GM18861 (cell line): ENCODE measurements at regions not wholly inside any gene's neighbourhood (a gene's known extent, or its start where the extent isn't known, plus 50 kb on each side); places are given as distances from the start of the nearest gene placed in this dataset.
"Not testable (repeated sequence)": the region's sequence is repeated elsewhere in the genome, so short reads cannot be mapped to it uniquely, and the experiment has no call there.

Source experiments
- ATAC-seq: cut with Tn5 transposase; IDR thresholded peaks from one replicate; pipeline ENCODE4 v1.9.1; 2021; ENCODE audit not compliant: unreplicated experiment

DNA sequence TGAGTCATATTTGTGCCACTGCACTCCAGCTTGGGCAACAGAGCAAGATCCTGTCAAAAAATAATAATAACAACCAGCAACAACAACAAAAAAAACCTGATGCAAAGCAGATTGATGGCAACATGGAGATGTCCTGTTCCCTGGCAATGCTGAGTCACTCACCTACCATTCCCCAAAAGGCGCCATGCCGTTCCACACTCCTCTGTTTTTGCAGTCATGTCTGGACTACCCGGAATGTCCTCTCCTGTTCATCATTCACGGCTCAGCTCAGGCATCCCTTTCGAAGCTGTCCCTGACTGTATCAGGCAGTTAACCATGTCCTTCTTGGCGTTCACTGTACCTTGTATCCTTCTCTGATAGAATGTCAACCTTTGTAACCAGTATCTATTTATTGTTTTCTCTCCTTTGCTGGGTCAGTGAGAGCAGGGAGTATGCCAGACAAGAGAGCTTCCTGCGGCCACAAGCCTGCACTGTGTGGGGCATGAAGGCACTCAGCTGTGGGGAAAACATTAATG, 147.7 kb downstream of the ABCC12 start:
- ATAC-seq, result no peak

DNA sequence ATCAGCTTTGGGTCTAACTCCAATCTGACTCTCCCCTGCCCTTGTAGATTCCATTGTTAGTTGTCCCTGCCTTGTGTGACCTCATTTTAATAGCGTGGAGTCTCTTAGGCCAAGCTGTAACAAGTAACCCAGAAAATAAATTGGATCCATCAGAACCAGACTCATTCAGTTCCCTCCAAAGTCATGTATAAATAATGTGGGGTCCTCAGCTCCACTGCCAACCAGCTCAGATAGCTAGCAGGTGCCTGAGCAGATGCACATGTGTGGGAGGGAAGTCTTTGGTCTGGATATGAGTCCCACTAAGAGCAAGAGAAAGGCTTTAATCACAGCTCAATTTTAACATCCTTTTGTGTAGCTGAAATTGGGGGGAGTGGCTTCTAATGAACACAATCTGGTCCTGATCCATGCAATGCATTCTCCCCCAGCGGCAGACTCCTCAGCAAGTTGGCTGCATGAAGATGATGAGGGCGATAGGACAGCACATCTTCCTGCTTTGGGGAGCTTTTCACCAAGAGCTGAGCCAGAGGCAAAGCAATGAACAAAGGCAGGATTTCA, 151.6 kb downstream of the ABCC12 start:
- ATAC-seq, result no peak

DNA sequence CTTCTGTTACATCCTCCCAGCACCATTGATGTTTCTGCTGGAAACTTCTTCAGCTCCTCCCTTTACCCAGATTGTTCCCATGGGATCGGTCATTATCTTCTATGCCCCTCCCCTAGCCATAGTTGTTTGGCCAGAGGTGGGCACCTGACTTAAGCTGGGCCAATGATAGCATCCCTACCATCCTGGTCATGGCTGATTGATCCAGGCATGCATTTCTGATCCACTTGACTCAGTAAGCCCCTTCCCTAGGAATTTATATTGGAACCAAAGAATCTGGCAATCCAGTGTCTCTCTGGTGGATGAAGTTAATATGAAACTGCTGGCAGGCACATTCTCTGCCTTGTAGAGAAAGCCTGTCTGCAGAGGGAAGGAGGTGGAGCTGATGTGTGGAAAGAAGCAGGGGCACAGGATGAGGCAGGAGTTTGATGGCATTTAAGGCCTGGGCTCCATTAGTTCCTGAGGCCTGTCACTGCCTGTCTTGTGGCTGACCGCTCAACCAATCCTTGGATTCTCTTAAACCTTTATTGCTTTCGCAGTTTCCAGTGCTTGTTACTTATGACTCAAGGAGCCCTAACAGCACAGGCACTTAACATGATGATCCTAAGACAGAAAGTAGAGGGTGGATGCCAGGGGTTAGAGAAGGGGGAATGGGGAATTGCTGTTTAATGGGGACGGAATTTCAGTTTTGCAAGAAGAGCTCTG, 152.4 kb downstream of the ABCC12 start:
- ATAC-seq, result no peak

DNA sequence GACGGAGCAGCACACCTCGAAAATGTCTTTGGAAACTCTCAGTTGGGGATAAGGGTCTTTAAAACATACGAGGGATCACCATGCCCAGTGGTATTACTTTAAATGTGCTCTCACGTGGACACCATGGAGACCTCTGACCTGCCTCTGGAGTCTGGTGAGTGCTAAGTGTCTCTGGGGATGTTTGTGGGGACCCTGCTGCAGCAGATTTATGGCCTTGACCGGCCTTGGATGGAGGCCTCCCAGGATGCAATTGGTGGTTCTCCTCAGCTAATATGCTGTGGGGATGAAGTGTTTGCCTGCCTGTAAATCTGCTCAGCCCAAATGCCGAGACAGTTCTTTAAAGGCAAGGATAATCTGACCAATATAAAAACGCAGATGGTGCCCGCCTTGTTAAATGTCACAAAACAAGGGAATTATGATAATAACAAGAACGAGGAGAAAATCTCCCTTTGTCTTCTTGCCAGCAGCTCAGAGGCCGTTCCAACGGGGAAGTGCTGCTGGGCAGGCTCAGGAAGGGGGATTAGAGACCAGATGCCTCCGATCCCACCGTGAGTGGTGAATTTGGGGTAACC, 154.4 kb downstream of the ABCC12 start:
- ATAC-seq, result no peak

DNA sequence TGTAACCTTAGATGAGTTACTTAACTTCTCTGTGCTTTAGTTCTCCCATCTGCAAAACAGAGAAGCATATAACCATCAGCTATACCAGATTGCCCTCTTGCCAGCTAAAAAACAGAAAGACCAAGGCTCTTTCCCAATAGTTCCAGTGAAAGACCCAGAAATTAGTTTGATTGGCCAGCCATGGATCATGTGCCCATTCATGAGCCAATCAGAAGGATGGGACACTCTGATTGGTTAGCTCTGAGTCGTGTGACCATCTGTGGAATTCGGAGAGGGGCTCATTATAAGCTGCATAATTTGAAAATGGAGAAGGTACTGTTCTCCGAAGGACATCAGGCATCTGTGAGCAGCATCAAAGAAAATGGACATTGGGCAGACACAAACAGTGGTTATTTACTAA, 155.2 kb downstream of the ABCC12 start:
- no peak for ATAC-seq

DNA sequence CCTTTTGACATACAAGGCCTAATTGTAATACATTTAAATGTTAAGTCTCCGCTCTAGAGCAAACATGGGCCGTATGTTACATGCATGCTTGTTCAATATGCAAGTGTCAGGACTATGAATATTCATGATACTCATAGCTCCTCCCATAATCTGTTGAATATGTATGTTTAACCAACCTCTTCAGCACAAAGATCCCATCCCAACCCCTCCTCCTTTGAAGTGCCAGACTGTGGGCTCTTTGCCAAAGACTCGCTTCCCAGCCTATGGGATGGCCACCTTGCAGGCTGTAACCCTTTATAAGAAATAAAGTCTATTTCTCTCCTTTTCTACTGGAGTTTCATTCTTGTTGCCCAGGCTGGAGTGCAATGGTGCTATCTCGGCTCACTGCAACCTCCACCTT, 156.2 kb downstream of the ABCC12 start:
- ATAC-seq, result no peak

DNA sequence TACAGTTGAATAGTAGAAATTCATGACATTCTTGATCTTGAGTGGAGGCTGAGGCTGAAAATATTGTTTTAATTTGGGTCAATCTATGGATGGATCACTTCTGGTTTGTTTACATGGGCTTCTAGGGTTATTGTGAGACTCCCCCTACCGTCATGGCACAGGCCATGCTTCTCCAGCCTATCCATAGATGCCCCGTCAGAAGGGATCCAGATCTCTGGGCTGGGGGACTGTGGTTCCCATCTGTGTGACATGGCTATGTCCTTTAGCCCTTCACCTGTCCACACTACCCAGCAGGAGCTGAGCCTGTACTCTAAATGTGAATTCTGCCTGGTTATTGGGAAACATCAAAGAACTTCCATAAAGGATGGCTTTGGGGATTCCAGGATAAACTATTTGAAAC, 160.4 kb downstream of the ABCC12 start:
- ATAC-seq, result no peak

DNA sequence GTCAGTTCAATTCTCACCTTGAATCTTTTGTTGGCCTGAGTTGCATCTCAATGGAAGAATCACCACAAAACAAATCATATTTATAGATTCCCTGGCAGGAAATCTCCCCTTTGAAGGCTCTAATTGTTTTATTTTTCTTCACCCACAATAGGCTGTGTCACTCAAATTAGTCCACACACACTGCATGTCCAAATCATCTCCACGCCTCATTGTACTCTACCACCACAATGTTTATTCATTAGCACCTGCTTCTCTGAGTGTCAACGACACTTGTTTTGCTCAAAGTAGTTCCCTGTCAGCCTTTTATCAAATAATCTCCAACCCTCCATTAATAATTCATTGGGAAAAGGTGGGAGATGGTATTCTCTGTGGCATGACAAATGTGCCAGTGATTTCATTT, 164.3 kb downstream of the ABCC12 start:
- ATAC-seq, result no peak

DNA sequence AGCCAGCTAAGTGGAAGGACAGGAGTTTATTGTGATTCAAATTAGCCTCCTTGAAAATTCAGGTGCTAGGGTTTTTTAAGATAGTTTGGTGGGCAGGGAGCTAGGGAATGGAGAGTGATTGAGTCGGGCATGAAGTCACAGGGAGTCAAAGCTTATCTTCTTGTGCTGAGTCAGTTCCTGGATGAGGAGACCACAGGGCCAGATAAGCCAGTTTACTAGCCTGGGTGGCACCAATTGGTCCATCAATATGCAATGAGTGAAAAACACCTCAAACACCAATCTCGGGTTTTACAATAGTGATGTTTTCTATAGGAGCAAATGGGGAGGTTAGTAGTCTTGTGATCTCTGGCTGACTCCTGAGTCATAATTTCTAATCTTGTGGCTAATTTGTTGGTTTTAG, 165.1 kb downstream of the ABCC12 start:
- ATAC-seq, result no peak

DNA sequence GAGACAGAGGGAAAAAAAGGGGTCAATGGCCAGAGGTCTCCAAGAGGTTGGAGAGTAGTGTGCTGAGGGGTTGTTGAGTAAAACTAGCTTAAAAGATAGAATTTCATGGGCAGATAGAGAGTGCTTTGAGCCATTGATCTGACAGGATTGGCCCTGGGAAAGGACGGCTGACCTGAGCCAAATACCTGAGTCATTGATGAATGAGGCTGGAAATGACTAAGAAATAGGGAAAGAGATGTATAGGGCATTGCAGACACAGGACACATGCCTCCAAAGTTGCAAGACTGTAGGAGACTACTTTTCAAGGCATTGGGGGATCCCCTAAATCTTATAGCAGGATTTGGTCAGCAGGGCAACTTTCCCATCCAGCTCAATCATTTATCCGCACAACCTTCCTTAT, 168.7 kb downstream of the ABCC12 start:
- ATAC-seq, result no peak

DNA sequence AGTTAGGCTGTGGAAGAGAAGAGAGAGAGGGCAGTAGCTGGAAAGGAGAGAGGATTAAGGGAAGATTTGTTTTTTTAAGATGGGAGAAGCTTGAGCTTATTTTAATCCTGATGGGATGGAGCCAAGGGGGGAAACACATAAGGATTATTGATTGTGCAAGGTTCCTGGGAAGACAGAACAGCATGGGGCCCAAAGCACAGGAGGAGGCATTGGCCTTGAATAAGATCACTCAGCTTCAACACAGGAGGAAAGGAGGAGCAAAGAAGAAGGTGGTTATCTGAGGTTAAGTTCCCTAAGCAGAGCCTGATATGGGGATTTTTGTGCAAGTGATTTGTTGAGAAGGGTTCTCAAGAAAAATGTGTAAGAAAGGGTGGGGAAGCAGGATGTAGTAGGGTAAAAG, 169.8 kb downstream of the ABCC12 start:
- ATAC-seq, result no peak

DNA sequence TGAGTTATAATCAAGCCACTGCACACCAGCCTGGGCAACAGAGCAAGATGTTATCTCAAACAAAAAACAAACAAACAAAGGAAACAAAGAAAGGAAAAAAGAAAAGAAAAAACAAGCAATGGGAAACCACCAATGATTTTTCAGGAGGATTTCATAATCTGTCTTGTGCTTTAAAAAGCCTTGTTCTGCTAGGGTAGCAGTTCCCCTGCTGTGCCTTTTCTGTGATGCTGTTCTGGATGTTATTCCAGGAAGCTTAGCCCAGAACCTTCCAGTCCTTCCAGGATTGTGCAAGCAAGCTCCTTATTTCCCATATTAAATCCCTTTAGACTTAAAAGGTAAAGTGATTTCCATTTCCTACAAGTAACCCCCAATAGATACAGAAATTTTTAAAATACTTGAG, 171.1 kb downstream of the ABCC12 start:
- no peak for ATAC-seq

DNA sequence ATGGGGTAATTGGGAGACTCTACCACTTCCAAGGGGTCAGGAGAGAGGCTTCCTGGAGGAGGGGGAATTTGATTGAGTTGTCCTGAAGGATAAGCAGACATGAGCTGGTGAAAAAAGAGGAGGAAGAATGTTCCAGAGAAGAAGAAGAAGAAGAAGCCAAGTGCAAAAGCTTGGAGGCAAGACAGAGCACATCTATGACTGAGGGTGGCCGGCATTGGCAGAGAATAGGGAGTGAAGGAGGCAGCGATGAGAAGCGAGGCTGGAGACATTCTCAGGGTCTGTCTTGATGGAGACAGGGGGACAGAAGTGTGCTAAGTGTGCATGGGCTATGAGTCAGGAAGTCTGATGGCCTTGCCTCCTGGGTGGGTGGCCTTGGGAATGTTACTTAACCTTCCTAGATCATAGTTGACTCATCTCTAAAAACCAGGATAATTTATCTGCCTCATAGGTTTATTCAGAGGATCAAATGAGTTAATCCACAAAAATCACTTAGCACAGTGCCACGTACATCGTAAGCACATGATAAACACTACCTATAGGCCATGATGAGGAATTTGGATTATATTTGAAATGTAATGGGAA, 171.7 kb downstream of the ABCC12 start:
- no peak for ATAC-seq

DNA sequence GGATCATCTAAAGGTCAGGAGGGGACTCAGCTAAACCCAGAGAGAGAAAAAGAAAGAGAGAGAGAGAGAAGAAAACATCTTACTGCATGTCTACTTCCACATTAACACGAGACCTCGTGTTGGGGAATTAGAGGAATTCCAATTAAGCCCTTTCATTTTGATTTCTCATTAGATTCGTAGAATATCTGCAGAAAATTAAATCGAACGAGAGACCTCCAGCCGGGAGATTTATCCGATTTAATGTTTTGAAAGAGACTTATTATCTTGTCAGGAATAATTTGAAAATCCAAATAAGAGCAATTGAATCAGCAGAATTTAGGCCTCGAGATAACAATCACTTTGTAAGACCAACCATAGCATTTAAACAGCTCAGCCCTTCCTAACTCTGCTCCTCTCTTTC, 175.6 kb downstream of the ABCC12 start:
- no peak for ATAC-seq

DNA sequence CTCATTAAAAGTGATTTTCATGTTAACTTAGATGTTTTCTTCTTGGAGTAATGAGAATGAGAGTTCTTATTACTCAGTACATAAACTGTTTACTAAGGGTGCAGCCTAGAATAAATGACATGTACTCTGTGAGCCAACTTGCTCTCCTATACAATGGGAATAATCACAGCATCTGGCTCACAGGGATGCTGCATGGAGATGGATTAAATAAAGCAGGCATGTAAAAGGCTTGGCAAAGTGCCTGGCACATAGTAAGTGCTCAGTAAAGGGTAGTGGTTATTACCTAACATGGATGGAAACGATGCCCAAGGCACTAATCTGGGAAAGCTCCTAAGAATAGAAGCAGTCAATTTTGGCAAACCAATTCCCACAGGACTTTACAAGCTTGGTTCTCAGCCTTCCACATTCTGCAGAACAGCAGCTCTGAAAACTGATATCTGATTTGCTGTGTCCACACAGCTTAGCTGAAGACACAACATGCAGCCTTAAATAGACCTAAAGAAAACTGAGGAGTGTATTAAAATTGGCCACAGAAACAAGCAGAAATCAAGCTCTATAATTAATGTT, 176.1 kb downstream of the ABCC12 start:
- no peak for ATAC-seq

DNA sequence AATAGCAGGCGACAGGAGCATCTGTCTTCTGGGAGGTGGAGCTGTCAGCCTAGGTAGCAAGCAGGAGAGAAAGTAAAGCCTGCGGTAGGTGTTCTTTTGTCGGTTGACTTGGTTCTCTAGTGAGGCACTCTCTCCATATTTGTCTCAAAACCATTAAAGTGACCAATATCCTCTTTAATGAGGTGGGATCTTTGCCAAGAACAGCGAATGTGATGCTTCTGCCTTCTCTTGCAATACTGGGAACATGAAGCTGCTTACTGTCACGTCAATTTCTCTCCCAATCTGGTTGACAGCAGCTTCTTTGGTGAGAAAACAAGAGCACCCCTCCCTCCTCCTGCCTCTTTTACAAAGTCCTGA, 176.7 kb downstream of the ABCC12 start:
- no peak for ATAC-seq

DNA sequence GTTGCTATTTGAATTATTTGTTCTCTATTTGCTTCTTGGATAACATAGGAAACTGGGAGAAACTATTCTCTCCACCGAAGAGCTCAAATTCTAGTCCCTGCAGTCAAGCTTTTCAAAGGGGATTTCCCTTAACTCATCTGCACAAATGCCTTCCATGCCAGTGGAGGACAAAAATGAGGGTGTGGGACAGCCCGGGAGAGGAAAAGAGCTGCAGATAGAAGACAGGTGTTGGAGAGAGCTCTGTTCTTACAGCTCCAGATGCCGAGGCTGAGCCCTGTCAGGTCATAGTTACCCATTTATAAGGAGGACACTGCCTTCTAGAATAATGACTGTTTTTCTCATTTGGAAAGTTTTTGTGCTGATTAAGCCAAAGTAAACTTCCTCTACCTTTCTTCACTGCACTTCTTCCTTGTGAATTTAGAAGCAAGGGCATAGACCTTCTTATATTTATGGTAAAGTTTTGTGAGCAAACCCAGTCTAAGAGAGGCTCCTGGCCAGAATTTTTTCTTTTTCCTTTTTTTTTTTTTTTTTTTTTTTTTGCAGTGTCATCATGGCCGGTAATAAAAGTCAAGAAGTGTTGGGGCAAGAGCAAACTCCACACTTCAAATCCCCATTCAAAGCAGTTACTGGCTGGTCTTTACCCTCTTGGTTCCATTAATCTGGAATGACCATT, 177.2 kb downstream of the ABCC12 start:
- ATAC-seq, result no peak

DNA sequence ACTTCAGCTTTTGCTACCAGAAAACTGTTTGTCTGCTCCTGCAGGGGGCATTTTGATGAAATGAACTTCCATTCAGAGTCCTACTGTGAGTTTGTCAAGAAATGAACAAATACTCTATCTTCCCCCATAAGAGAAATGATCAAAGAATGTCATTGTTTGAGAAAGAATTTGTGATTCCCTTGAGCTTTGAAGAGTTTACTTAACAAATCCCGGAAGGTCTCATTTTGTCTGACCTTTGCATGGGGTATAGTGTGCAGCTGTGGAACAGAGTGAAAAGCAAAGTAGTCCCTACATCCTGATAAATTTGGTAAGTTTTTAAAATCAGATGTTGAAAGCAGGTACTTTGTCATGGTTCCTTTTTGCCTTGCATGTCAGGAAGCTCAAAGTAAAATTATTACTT, 178.0 kb downstream of the ABCC12 start:
- no peak for ATAC-seq

DNA sequence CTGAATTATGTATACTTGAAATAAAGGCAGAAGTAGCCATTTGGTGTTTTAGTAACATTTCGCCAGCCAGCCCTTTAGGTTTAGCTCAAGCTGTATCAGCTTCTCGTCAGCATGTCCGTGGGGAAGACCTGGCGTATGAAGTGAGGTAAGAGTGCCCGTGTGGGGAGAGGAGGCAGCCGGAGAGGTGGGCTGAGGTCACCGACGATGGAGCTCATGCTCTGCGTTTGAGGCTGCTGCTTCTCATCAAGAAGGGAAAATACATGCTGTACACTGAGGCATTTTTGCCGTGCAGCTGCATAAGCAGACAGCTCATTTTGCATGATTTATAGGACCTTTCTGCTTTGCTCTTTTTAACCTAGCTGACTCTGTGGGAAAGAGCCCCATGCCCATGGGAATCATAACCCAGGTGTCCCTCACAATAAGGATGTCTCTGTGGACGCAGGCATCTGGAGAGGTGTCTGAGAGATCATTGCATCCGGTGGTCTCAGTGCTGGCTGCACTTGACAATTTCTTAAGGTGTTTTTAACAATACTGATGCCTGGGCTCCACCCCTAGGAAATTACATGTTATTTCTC, 179.1 kb downstream of the ABCC12 start:
- ATAC-seq, result no peak

DNA sequence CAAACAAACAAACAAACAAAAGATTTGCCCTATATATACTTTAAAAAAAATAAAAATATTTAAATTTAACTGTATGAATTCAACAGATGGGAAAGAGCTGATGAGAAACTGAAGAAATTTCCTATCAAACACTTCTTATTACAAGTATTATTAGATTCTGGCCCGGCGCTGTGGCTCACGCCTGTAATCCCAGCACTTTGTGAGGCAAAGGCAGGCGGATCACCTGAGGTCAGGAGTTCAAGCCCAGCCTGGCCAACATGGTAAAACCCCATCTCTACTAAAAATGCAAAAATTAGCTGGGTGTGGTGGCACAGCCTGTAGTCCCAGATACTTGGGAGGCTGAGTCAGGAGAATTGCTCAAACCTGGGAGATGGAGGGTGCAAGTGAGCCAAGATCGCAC, 180.8 kb downstream of the ABCC12 start:
- not testable (repeated sequence) for ATAC-seq

DNA sequence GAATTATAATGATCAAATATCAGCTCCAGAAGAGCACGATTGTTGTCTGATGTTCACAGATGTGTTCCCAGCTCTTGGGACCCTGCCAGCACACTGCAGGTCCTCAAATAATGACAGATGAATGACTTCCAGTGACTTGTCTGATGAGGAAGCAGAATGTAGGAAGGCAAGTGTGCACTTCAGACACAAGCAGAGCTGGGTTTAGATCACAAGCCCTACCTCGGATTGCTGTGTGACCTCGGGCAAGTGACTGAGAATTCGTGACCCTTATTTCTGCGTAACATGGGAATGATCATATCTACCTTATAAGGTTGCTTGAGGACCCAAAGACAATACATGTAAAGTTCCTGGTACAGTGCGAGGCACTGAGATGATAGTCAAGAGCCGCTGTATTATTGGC, 182.2 kb downstream of the ABCC12 start:
- ATAC-seq, result no peak
